ENCODE measurements at regions not wholly inside any gene's neighbourhood (a gene's known extent, or its start where the extent isn't known, plus 50 kb on each side); places are given as distances from the start of the nearest gene placed in this dataset.
"Not testable (repeated sequence)": the region's sequence is repeated elsewhere in the genome, so short reads cannot be mapped to it uniquely, and the experiment has no call there.

DNA sequence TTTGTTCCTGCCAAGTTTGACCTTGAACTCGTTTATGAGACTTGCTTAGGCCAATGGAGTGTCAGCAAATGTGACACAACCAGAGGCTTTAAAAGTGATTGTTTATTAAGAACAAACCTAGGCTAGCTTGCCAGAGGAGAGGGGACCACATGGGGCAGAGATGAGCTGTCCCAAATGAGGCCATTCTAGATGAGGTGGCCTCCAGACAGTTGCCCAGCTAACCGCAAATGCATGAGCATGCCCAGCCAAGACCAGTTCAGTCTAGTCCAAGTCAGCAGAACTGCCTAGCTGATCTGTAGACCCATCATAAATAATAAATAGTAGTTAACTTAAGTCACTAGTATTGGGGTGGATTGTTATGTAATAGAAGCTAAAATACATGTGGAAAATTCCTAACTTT lies 172.8 kb upstream of the DYRK2 start:
- no peak overlapping the region for H3K27ac ChIP-seq
- TF ChIP-seq ZFX (IDR thresholded peaks at IDR 0.05; ENCODE audit: borderline replicate concordance): no peak
- TF ChIP-seq, protein P1, sequence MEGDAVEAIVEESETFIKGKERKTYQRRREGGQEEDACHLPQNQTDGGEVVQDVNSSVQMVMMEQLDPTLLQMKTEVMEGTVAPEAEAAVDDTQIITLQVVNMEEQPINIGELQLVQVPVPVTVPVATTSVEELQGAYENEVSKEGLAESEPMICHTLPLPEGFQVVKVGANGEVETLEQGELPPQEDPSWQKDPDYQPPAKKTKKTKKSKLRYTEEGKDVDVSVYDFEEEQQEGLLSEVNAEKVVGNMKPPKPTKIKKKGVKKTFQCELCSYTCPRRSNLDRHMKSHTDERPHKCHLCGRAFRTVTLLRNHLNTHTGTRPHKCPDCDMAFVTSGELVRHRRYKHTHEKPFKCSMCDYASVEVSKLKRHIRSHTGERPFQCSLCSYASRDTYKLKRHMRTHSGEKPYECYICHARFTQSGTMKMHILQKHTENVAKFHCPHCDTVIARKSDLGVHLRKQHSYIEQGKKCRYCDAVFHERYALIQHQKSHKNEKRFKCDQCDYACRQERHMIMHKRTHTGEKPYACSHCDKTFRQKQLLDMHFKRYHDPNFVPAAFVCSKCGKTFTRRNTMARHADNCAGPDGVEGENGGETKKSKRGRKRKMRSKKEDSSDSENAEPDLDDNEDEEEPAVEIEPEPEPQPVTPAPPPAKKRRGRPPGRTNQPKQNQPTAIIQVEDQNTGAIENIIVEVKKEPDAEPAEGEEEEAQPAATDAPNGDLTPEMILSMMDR (IDR thresholded peaks at IDR 0.05): no peak

GRCh38 chr12:67477681-67478265 lies 170.8 kb upstream of the DYRK2 start:
- H3K27ac ChIP-seq: no peak overlapping the region
- TF ChIP-seq ZFX (IDR thresholded peaks at IDR 0.05; ENCODE audit: borderline replicate concordance): no peak
- TF ChIP-seq, protein P1 (IDR thresholded peaks at IDR 0.05): no peak

- no peak for TF ChIP-seq ZFX (IDR thresholded peaks at IDR 0.05; ENCODE audit: borderline replicate concordance)
- no peak overlapping the region for H3K27ac ChIP-seq
These were observed 165.5 kb upstream of the DYRK2 start for GRCh38 chr12:67482751-67483661.

GRCh38 chr12:67483871-67484554 lies 164.5 kb upstream of the DYRK2 start:
- no peak overlapping the region for H3K27ac ChIP-seq
- TF ChIP-seq, protein P1 (IDR thresholded peaks at IDR 0.05): no peak
- no peak for TF ChIP-seq ZFX (IDR thresholded peaks at IDR 0.05; ENCODE audit: borderline replicate concordance)

DNA sequence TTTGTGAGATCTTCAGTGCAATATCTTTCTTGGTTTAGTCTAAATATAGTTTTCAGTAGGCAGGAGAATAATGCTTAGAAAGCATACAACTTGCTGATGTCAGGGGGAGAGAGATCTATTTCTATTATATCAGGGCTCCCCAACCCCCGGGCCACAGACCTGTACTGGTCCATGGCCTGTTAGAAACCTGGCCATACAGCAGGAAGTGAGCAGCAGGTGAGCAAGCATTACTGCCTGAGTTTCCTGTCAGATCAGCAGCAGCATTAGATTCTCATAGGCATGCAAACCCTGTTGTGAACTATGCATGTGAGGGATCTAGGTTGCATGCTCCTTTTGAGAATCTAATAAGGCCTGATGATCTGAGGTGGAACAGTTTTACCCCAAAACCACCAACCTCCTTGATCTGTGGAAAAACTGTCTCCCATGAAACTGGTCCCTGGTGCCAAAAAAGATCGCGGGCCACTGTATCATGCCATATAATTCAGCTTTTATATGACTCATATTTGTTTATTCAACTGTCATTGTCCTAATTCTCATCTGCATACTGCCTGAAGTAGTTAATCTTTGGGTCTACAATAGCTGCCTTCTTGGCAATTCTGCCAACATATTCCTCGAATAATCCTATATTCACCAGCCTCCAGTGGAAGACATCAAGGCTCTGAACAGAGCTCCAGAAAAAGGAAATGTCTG lies 163.6 kb upstream of the DYRK2 start:
- no peak overlapping the region for H3K27ac ChIP-seq
- TF ChIP-seq, protein P1 (IDR thresholded peaks at IDR 0.05): no peak
- TF ChIP-seq ZFX (IDR thresholded peaks at IDR 0.05; ENCODE audit: borderline replicate concordance): no peak

GRCh38 chr12:67486671-67487070 lies 161.9 kb upstream of the DYRK2 start:
- H3K27ac ChIP-seq: no peak overlapping the region

GRCh38 chr12:67488349-67488748 lies 160.2 kb upstream of the DYRK2 start:
- not testable (repeated sequence) for H3K27ac ChIP-seq

More at GRCh38 chr12:67486671-67487070, 161.9 kb upstream of the DYRK2 start:
- no peak for TF ChIP-seq ZFX (IDR thresholded peaks at IDR 0.05; ENCODE audit: borderline replicate concordance)
- TF ChIP-seq, protein P1 (IDR thresholded peaks at IDR 0.05): no peak

All from 22Rv1 (cell line).